Astrocyte (in vitro differentiated cells and primary cell): ENCODE measurements at regions not wholly inside any gene's neighbourhood (a gene's known extent, or its start where the extent isn't known, plus 50 kb on each side); places are given as distances from the start of the nearest gene placed in this dataset.

Experiments
- DNase-seq: peaks from one replicate; pipeline ENCODE4 v3.0.0-alpha.2; 2010; ENCODE audit warnings: low read depth
- FAIRE-seq: peaks from 2 replicates; lab custom pipeline; 2011; peaks lifted over from hg19 to GRCh38; lab: Jason Lieb, UNC
- H2AFZ ChIP-seq: 2 replicates; pipeline ENCODE4 v1.6.0; 2012; ENCODE audit warnings: low read depth, low read length, inconsistent platforms
- H3K27ac ChIP-seq: 2 replicates; pipeline ENCODE4 v1.5.1; 2011; ENCODE audit warnings: low read depth, low read length, inconsistent platforms
- H3K27me3 ChIP-seq: 2 replicates; pipeline ENCODE4 v1.6.0; 2011; ENCODE audit warnings: low read length, inconsistent platforms; ENCODE audit not compliant: insufficient read depth
- H3K36me3 ChIP-seq: 2 replicates; pipeline ENCODE4 v1.5.1; 2011; ENCODE audit warnings: low read length, inconsistent platforms; ENCODE audit not compliant: insufficient read depth
- H3K4me1 ChIP-seq: 2 replicates; pipeline ENCODE4 v1.5.1; 2011; ENCODE audit warnings: low read length, inconsistent platforms; ENCODE audit not compliant: insufficient read depth
- H3K4me2 ChIP-seq: 2 replicates; pipeline ENCODE4 v1.6.0; 2012; ENCODE audit warnings: low read length, inconsistent platforms
- H3K4me3 ChIP-seq: 2 replicates; pipeline ENCODE4 v1.5.1; 2011; ENCODE audit warnings: low read depth, mild to moderate bottlenecking, low read length, inconsistent platforms; ENCODE audit not compliant: insufficient read depth
- H3K79me2 ChIP-seq: 2 replicates; pipeline ENCODE4 v1.6.0; 2012; ENCODE audit warnings: mild to moderate bottlenecking, low read length, inconsistent platforms; ENCODE audit not compliant: insufficient read depth
- H3K9ac ChIP-seq: 2 replicates; pipeline ENCODE4 v1.6.0; 2012; ENCODE audit warnings: mild to moderate bottlenecking, low read length, inconsistent platforms
- H3K9me3 ChIP-seq: 2 replicates; pipeline ENCODE4 v1.5.1; 2012; ENCODE audit warnings: low read depth, mild to moderate bottlenecking, low read length, inconsistent platforms; ENCODE audit not compliant: insufficient read depth
- H4K20me1 ChIP-seq: 2 replicates; pipeline ENCODE4 v1.6.0; 2012; ENCODE audit warnings: low read length, inconsistent platforms; ENCODE audit not compliant: insufficient read depth
- H3K27ac Mint-ChIP-seq: one replicate; pipeline ENCODE4 v1.8.0; 2021; ENCODE audit warnings: mild to moderate bottlenecking, mixed read lengths; ENCODE audit not compliant: unreplicated experiment
- H3K27me3 Mint-ChIP-seq: one replicate; pipeline ENCODE4 v1.8.0; 2021; ENCODE audit warnings: low read depth, mixed read lengths; ENCODE audit not compliant: unreplicated experiment
- H3K36me3 Mint-ChIP-seq: one replicate; pipeline ENCODE4 v1.8.0; 2021; ENCODE audit warnings: low read depth, mixed read lengths; ENCODE audit not compliant: unreplicated experiment
- H3K4me1 Mint-ChIP-seq: one replicate; pipeline ENCODE4 v1.8.0; 2021; ENCODE audit warnings: low read depth, mixed read lengths; ENCODE audit not compliant: unreplicated experiment
- H3K4me3 Mint-ChIP-seq: one replicate; pipeline ENCODE4 v1.8.0; 2021; ENCODE audit warnings: mild to moderate bottlenecking, moderate library complexity, mixed read lengths; ENCODE audit not compliant: unreplicated experiment
- H3K9me3 Mint-ChIP-seq: one replicate; pipeline ENCODE4 v1.8.0; 2021; ENCODE audit warnings: mild to moderate bottlenecking, mixed read lengths; ENCODE audit not compliant: unreplicated experiment
- CTCF ChIP-seq: IDR thresholded peaks from 2 replicates; pipeline ENCODE4 v1.5.1; 2011; ENCODE audit warnings: low read depth, mild to moderate bottlenecking, inconsistent platforms, low read length, moderate library complexity; ENCODE audit not compliant: insufficient read depth
- EZH2 ChIP-seq: IDR thresholded peaks from 2 replicates; pipeline ENCODE4 v1.6.1; 2012; ENCODE audit warnings: mild to moderate bottlenecking, low read length, inconsistent platforms; ENCODE audit not compliant: insufficient read depth

DNA sequence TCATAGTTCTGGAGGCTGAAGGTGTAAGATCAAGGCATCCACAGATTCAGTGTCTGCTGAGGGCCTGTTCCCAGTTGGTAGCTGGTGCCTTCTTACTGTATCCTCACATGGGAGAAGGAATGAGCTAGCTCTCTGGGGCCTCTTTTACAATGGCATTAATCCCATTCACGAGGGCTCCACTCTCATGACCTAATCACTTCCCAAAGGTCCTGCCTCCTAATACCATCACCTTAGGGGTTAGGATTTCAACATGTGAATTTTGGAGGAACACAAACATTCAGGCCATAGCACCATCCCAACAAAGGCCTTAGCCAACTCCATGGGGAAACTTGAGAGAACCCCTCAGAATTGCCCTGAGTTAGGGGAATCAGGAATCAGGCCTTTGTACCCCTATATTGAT, 66.1 kb upstream of the CREB5 start:
- Histone ChIP-seq H3K9me3 (no peaks in the 10 kb centered on the region), H3K4me3 (no peak overlapping the region), H3K27ac (no peak overlapping the region), H3K27me3 (peaks cover 3% of the 10 kb centered on the region), H3K79me2 (no peaks in the 10 kb centered on the region), H3K4me1 (peaks cover 3% of the 10 kb centered on the region), H3K36me3 (no peaks in the 10 kb centered on the region), H2AFZ (no peak overlapping the region), H3K9ac (no peak overlapping the region), H4K20me1 (no peaks in the 10 kb centered on the region), H3K4me2 (no peak overlapping the region)
- TF ChIP-seq EZH2 (no peak), CTCF (no peak)
- FAIRE-seq, result no peak
- Mint-ChIP-seq H3K9me3 (peaks cover 4% of the 10 kb centered on the region), H3K27me3 (peaks cover 7% of the 10 kb centered on the region), H3K27ac (no peak overlapping the region), H3K36me3 (no peaks in the 10 kb centered on the region), H3K4me1 (no peaks in the 10 kb centered on the region), H3K4me3 (no peak overlapping the region)
- no peak for DNase-seq

- Mint-ChIP-seq H3K27me3 (peaks cover 7% of the 10 kb centered on the region), H3K9me3 (peaks cover 4% of the 10 kb centered on the region), H3K27ac (no peak overlapping the region), H3K4me3 (no peak overlapping the region), H3K4me1 (no peaks in the 10 kb centered on the region), H3K36me3 (no peaks in the 10 kb centered on the region)
- Histone ChIP-seq H3K9me3 (no peaks in the 10 kb centered on the region), H3K27me3 (peaks cover 3% of the 10 kb centered on the region), H3K4me2 (no peak overlapping the region), H3K27ac (no peak overlapping the region), H3K79me2 (no peaks in the 10 kb centered on the region), H3K4me3 (no peak overlapping the region), H3K4me1 (peaks cover 3% of the 10 kb centered on the region), H3K36me3 (no peaks in the 10 kb centered on the region), H4K20me1 (no peaks in the 10 kb centered on the region), H2AFZ (no peak overlapping the region), H3K9ac (no peak overlapping the region)
- FAIRE-seq (no peak), DNase-seq (no peak)
- no peak for TF ChIP-seq CTCF
- TF ChIP-seq EZH2, result no peak
These were observed 65.5 kb upstream of the CREB5 start for GRCh38 chr7:28346676-28347363.
